NCI-H2196 (cell line): ENCODE measurements at regions not wholly inside any gene's neighbourhood (a gene's known extent, or its start where the extent isn't known, plus 50 kb on each side); places are given as distances from the start of the nearest gene placed in this dataset.
"Not testable (repeated sequence)": the region's sequence is repeated elsewhere in the genome, so short reads cannot be mapped to it uniquely, and the experiment has no call there.

Experiments
- DNase-seq: peaks from one replicate; lab custom pipeline; 2025; ENCODE audit not compliant: unreplicated experiment; lab: John Stamatoyannopoulos, UW

- no peak for DNase-seq
These were observed 307.9 kb downstream of the PDCD6IP start for GRCh38 chr3:34106379-34106778.

GRCh38 chr3:34106879-34107278, 308.4 kb downstream of the PDCD6IP start:
- DNase-seq, result peak; percentile 3

GRCh38 chr3:34107669-34108068, 309.2 kb downstream of the PDCD6IP start:
- no peak for DNase-seq

- no peak for DNase-seq
These were observed 310.6 kb downstream of the PDCD6IP start for GRCh38 chr3:34109021-34109420.

- DNase-seq, result no peak
These were observed 311.4 kb downstream of the PDCD6IP start for GRCh38 chr3:34109846-34110245.

GRCh38 chr3:34111361-34111760, 312.9 kb downstream of the PDCD6IP start:
- DNase-seq, result no peak

GRCh38 chr3:34112261-34112660, 313.8 kb downstream of the PDCD6IP start:
- DNase-seq, result not testable (repeated sequence)

- no peak for DNase-seq
These were observed 332.7 kb downstream of the PDCD6IP start for GRCh38 chr3:34131091-34131490.

GRCh38 chr3:34132069-34132692, 333.8 kb downstream of the PDCD6IP start:
- no peak for DNase-seq

- no peak for DNase-seq
These were observed 341.1 kb downstream of the PDCD6IP start for GRCh38 chr3:34139566-34139965.

- no peak for DNase-seq
These were observed 342.2 kb downstream of the PDCD6IP start for GRCh38 chr3:34140616-34141015.

- DNase-seq, result no peak
These were observed 343.5 kb downstream of the PDCD6IP start for GRCh38 chr3:34141841-34142337.

GRCh38 chr3:34145796-34146195, 347.4 kb downstream of the PDCD6IP start:
- no peak for DNase-seq

GRCh38 chr3:34146596-34146995, 348.2 kb downstream of the PDCD6IP start:
- no peak for DNase-seq

GRCh38 chr3:34150992-34151391, 352.6 kb downstream of the PDCD6IP start:
- DNase-seq, result no peak

GRCh38 chr3:34152656-34153055, 354.2 kb downstream of the PDCD6IP start:
- no peak for DNase-seq

GRCh38 chr3:34155108-34155507, 356.7 kb downstream of the PDCD6IP start:
- DNase-seq, result no peak

- DNase-seq, result no peak
These were observed 357.2 kb downstream of the PDCD6IP start for GRCh38 chr3:34155666-34156065.

- no peak for DNase-seq
These were observed 359.1 kb downstream of the PDCD6IP start for GRCh38 chr3:34157491-34157890.

GRCh38 chr3:34159613-34160420, 361.4 kb downstream of the PDCD6IP start:
- DNase-seq, result no peak

- not testable (repeated sequence) for DNase-seq
These were observed 371.2 kb downstream of the PDCD6IP start for GRCh38 chr3:34169636-34170035.

- DNase-seq, result no peak
These were observed 376.3 kb downstream of the PDCD6IP start for GRCh38 chr3:34174740-34175139.
